CD4-positive, alpha-beta T cell treated with Interleukin-4 for 4 hours (primary cell): ENCODE measurements at regions not wholly inside any gene's neighbourhood (a gene's known extent, or its start where the extent isn't known, plus 50 kb on each side); places are given as distances from the start of the nearest gene placed in this dataset.
A peak's percentile ranks its signal among the peaks of the same experiment; 100 is the strongest.
"Not testable (repeated sequence)": the region's sequence is repeated elsewhere in the genome, so short reads cannot be mapped to it uniquely, and the experiment has no call there.

Source experiments
- DNase-seq: peaks from one replicate; pipeline ENCODE4 v3.0.0-alpha.2; 2020

GRCh38 chr4:181130317-181130716, 1112.9 kb upstream of the TENM3 start:
- DNase-seq, result not testable (repeated sequence)

DNA sequence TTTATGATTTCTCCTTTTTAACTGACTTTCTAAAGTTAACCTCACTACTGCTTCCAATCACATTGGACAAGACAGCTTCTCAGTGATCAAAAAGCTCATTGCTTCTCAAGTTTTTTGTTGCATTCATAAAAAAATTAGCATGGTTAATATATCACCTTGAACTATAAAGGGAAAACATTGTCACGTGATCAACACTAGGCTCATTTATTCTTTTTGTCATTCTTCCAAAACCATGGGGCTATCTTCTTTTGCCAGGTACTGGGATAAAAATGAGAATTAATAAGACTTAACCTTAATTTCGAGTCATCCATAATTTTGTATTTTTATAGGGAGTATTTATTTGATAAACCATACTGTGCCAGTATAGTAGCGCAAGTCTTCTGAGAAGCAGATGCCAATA, 1105.9 kb upstream of the TENM3 start:
- DNase-seq, result no peak

- DNase-seq, result no peak
Measured at GRCh38 chr4:181138116-181138515, 1105.1 kb upstream of the TENM3 start.

- no peak for DNase-seq
Measured at GRCh38 chr4:181140037-181140603, 1103.1 kb upstream of the TENM3 start.

DNA sequence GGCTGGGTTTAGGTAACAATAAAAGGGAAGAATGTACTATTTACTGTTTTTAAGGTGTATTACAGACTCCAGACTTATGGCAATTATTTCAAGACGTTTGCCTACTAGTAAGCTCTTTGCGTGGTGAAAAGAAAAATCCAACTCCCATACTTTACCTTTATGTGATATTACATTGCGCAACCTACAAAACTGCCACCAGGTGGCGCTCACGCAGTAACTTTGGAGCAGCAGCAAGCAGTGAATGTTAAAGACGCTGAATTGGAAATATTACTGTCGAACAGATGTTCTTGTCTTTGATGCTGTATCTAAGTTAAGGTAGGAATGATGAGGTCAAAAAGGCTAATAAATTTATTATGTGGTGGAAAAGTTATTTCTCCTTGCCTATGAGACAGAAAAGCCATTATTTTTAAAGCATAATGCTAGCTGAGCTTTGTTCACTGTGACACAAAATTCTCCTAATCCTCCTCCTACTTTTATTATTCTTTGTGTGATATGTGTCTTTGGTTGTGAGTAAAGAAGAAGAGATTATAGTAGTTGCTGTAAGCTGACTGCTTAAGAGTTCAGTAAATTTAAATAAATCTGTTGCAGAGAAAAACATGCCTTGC, 1099.8 kb upstream of the TENM3 start:
- DNase-seq, result peak; percentile 59

- DNase-seq, result no peak
Measured at GRCh38 chr4:181146051-181146450, 1097.2 kb upstream of the TENM3 start.

DNA sequence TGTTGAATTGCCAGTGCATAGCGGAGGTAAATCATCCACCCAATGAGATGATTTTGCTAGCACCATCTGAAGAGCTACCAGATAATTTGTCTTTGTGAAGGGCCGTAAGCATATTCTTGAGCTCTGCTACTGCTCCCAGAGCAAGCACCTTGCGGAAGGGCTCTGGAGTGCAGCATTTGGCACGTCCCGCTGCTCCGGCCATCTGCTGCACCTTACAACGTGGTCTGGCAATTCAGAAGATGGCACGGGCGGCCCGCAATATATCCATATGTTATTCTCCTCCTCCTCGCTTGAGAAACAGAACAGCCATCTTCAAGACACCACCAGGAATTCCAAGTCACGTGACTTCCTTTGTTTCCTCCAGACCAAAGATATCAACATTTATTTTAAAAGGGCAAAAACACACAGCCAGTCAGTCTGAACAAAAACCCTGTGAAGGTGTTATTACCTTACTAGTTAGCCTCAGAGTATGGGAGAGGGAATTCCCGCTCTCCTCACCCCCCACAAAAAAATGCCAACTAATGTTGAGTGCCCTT, 1095.7 kb upstream of the TENM3 start:
- no peak for DNase-seq

DNA sequence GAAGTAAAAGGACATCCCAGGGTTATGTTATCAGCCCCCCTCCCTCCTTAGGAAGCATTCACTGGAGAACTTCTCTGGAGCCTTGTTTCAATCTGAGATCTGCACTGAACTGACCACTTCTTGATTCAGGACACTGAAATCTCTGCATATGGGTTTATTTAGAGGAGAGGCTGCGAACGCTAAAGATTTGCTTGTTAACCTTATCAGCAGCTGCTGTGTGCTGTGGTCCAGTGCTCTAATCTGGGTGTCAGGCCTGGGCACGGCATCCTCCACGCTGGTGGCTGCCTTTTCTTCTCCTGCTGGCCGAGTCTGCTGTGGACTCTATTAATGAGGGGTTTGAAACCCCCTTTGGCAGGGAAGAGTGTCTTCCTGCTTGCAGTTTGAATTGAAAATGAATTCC, 1094.7 kb upstream of the TENM3 start:
- no peak for DNase-seq

DNA sequence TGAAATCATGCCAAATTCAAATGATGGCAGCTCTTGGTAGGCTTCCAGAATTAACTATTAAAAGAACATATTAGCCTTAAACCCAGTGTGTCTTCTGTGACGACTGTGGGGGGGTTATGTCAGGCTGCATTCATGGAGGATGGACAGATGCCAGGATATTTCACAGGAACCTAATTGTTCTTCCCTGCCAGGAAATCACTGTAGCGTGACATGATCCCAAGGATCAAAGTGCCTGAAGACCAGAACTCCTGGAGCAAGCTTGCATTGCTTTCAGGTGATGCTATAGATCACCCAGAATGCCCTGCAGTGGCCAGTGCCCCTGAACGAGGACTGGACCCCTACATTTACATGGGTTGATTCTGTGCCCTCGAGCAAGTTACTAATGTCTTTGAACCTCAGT, 1093.0 kb upstream of the TENM3 start:
- DNase-seq, result no peak

- DNase-seq, result no peak
Measured at GRCh38 chr4:181151856-181152255, 1091.3 kb upstream of the TENM3 start.

- no peak for DNase-seq
Measured at GRCh38 chr4:181157647-181158046, 1085.6 kb upstream of the TENM3 start.

- no peak for DNase-seq
Measured at GRCh38 chr4:181158971-181159370, 1084.2 kb upstream of the TENM3 start.

GRCh38 chr4:181161669-181162068, 1081.5 kb upstream of the TENM3 start:
- DNase-seq, result no peak

- no peak for DNase-seq
Measured at GRCh38 chr4:181162266-181162665, 1080.9 kb upstream of the TENM3 start.

DNA sequence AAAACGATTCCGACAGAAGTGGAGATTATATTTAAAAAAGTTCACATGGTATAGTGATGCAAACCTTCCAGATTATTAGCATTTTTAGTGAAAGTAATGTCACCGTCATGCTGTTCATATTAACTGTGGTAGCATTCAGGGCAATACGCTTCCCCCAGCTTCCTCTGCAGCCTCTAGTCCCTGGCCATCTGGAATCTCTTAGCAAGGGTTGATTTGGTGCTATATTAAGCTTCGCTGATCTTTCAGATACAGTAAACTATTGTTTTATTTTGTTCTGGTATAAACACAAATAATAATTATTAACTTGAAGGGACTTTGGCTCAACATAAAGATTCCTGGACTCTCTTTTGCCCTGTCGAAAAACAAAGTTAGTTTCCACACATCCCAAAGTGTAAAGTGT, 1080.5 kb upstream of the TENM3 start:
- DNase-seq, result no peak

DNA sequence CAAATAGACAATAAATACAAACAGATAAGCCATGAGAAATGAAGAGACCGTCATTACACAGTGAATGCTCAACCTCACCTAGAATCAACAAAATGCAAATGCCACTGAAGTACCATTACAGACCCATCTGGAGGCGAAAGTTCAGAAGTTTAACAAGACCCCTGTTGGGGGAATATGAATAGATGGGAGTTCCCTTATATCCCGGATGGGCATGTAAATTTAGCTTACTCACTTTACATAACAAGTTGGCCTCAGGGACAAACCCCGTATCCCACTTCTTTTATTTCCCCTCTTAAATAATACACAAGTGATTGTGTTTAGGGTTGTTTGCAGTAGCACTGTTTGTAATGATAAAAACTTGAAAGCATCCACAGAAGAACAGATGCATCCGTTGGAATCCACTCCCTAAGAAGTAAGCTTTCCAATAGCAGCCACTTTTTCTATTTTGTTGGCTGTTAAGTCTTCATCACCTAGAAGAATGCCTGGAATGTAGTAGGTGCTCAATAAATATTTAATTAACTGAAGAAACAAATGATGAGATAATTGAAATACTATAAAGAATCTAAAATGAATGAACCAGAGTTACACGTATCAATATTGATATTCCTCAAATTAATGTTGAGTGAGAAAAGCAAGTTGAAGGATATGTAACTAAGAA, 1076.3 kb upstream of the TENM3 start:
- no peak for DNase-seq

DNA sequence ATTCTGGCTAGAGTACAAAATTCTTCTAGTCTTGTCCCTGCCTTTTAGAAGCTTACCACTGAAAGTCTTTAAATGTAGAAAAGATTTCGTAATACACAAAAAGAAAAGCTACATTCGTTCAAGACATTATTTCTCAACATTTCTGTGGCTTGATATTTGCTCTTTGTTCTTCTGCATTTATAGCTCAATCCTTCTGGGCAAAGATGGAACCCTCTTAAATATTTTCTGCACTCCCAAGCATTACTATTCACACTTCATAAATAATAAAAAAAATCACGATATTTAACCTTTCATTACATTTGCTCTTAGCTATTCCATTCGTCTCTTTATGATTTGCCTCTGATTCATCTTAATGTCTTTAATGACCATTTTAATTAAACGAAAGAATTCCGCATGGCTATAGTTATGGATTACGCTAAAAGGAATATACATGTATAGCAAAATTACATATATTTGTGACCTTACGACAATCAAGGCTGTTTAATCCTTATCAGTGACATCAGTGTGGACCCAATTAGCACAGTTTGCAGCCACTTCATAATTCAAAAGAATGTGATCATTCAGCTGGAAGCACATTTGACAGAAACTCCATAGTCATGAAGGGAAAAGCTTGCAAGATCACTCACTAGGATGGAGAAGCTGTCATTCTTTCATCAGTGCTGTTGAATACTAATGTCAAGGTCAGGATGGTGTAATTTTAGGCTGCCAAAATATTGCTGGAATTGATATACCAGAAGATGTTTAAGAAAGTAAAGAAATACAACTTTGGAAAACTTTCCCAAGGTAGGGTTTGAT, 1075.0 kb upstream of the TENM3 start:
- DNase-seq, result no peak

- DNase-seq, result no peak
Measured at GRCh38 chr4:181173046-181173445, 1070.2 kb upstream of the TENM3 start.

GRCh38 chr4:181176306-181176705, 1066.9 kb upstream of the TENM3 start:
- DNase-seq, result no peak

- no peak for DNase-seq
Measured at GRCh38 chr4:181181331-181181730, 1061.9 kb upstream of the TENM3 start.

DNA sequence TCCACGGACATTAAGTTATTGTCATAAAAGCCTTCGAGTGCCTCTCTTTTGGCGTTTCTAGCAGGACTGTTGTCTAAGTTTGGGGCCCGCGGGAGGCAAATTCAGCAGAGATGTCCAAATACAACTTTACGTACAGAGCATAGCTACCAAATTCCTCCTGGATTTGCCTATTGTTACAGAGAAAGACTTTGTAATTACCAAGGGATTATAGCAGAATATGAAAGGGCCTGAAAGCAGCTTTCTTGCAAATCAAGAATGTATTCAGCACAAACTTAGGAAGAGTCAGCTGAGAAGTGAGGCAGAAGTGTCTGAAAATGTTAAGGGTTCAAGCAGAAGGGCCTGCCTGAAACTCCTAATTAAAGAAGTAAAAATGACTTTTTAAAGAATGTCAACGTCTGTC, 1053.5 kb upstream of the TENM3 start:
- DNase-seq, result no peak

GRCh38 chr4:181193131-181193930, 1049.9 kb upstream of the TENM3 start:
- DNase-seq, result no peak

DNA sequence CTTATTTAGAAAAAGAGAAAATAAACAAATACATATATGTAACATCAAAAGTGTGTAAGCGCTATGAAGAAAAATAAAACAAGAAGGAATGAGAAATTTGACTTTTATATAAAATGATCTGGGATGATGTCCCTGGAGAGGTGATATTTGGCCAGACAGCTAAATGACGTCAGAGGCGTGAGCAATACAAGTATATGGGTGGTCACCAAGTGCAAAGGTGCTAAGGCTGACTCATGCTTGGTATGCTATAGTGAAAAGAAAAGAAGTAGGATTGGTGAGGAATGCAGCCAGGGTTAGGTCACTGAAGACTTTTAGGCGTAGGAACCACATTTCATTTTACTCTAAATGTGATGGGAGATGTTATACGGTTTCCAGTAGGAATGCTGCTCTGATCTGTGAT, 1049.1 kb upstream of the TENM3 start:
- no peak for DNase-seq
